HG03442 (cell line): ENCODE measurements at regions not wholly inside any gene's neighbourhood (a gene's known extent, or its start where the extent isn't known, plus 50 kb on each side); places are given as distances from the start of the nearest gene placed in this dataset.
A peak's percentile ranks its signal among the peaks of the same experiment; 100 is the strongest.
"Not testable (repeated sequence)": the region's sequence is repeated elsewhere in the genome, so short reads cannot be mapped to it uniquely, and the experiment has no call there.

ENCODE experiments used
- ATAC-seq: cut with Tn5 transposase; IDR thresholded peaks from one replicate; pipeline ENCODE4 v1.9.1; 2021; ENCODE audit warnings: mild to moderate bottlenecking, moderate library complexity; ENCODE audit not compliant: unreplicated experiment

DNA sequence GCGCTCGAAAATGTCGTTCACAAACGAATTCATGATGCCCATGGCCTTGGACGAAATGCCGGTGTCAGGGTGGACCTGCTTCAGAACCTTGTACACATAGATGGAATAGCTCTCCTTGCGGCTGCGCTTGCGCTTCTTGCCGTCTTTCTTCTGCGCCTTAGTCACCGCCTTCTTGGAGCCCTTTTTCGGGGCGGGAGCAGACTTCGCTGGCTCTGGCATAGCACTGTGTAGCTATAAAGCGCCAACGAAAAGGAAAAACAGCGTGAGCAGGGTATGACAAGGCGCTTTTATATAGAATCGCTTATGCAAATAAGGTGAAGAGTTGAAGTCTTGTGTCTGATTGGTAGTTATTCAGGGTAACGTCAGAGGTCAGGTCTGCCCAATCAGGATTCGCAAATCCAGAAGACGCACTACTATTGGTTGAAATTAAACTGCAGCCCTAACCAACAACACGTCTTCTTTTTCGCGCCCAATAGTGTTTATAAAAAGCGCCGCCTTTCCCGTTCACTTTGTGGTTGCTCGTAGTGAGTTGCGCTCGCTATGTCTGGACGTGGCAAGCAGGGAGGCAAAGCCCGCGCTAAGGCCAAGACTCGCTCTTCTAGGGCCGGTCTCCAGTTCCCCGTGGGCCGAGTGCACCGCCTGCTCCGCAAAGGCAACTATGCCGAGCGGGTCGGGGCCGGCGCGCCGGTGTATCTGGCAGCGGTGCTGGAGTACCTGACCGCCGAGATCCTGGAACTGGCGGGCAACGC is 114.8 kb upstream of the PRSS16 start:
- peak; percentile 74 for ATAC-seq

DNA sequence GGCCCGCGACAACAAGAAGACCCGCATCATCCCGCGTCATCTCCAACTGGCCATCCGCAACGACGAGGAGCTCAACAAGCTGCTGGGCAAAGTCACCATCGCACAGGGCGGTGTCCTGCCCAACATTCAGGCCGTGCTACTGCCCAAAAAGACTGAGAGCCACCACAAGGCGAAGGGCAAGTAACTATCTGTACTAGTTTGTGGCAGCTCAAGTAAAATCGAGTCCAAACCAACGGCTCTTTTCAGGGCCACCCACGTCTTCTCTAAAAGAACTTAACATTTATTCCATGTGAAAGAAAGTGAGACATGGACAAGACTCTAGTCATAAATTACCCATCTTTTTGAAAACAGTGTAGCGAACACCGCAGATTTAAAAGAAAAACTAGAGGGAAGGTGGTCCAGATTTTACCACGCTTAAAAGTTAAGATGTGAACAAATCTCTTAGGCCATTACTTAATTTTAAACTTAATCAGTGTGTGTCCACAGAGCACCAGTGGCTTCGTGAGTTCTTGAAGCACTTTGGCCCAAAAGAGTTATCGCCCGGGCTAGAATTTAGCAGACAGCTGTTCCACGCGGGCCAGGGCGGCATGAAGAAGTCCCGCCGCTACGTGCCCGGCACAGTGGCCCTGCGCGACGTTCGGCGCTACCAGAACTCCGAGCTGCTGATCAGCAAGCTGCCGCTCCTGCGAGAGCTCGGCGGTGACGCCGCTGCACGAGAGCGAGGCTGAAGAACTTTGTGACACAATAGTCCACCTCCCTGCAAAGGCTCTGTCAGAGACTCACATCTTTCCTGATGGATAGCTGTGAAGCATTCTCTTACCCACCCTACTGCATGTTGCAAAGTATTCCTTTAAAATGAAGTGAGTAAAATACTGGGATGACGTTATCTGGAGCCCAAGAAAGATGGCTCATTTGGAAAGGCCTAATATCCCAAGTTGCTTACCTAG is 113.9 kb upstream of the PRSS16 start:
- no peak for ATAC-seq

DNA sequence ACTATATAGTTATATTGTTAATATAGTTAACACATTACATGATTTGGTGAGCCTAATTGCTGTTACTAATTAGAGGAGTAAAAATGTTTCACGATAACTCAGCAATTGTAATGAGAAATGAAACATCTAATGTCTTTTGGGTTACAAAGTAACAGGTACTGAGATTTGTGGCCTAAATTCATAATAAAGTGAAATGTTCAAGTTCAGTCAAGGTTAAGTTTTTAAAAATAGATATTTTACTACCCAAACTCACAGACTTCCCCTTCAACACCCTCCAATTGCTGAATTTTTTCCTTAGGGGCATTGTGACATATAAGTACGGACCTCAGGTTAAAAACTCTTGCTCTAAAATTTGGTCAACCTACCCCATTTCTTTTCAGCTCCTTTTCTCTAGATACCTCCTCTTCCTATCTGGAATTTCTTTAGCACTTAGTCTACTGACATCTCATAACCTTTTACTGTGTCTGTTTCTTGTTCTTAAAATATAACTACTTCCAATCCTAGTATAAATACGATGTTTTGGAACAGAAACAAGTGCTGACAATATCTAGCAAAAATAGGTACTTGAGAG is 112.3 kb upstream of the PRSS16 start:
- no peak for ATAC-seq

DNA sequence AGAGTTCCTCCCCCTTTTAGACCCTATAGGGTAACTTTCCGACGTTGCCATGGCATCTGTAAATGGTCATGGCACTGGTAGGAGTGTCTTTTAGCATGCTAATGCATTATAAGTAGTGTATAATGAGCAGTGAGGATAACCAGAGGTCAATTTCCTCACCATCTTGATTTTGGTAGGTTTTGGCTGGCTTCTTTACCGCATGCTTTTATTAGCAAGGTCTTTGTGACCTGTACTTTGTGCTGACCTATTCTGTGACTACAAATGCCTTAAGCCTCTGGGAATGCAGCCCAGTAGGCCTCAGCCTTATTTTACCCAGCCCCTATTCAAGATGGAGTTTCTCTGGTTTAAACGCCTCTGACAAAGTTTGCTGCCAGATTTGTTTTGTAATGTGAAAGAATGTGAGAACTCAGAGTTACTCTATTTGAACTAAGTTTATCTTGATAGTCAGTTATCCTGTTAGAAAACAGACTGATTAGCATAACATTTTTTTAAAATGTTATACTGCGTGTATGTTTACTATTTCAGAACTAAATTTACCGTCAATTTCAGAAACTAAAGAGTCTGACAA is 111.3 kb upstream of the PRSS16 start:
- no peak for ATAC-seq

DNA sequence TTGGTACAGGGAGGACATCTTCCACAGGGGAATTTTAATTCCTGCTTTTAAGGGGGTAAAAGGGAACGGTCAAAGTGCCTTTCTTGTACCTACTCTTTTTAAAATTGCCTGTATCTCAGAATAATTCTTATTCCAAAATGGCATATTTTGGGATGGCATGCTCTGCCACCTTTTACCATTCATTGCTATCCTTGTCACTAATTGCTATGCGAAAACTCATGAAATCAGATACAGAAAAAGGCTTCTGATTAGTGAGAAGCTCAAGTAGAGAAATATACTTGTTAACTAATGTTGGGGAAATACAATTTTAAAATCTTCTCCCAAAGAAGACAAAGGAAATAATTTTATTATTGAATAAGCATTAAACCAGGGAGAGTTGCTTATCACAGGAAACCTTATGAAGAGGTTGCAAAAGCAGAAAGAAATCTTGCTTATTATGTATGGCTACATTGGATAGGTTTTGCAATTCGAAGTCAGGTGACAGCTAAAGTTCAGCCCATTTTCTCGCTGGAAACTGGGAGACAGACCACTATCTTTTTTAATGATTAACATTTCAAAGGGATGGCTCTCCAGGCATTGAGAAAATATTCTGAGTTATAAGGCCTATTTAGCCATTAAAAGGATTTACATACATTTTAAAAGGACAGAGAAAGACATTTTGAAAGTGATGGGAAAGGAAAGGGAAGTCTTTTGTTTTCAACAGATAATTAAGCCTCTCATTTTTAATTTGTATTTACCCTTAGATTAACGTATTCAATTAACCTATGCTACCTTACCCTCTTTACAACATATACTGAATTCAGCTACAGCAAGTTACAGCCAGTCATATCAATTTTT is 110.3 kb upstream of the PRSS16 start:
- ATAC-seq: no peak

DNA sequence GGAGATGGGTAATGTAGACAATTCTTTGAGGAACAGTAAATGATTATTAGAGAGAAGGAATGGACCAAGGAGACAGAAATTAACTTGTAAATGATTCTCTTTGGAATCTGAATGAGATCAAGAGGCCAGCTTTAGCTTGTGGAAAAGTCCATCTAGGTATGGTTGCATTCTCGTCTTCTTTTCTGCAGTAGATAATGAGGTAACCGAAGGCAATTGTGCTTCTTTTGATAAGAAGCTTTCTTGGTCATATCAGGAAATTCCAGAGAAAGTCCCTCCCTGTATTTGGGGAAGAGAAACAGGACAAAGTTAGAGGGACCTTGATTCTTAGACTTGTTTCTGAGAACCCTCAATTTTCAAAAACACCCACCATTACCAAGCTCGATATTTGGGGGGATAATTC is 109.1 kb upstream of the PRSS16 start:
- no peak for ATAC-seq

DNA sequence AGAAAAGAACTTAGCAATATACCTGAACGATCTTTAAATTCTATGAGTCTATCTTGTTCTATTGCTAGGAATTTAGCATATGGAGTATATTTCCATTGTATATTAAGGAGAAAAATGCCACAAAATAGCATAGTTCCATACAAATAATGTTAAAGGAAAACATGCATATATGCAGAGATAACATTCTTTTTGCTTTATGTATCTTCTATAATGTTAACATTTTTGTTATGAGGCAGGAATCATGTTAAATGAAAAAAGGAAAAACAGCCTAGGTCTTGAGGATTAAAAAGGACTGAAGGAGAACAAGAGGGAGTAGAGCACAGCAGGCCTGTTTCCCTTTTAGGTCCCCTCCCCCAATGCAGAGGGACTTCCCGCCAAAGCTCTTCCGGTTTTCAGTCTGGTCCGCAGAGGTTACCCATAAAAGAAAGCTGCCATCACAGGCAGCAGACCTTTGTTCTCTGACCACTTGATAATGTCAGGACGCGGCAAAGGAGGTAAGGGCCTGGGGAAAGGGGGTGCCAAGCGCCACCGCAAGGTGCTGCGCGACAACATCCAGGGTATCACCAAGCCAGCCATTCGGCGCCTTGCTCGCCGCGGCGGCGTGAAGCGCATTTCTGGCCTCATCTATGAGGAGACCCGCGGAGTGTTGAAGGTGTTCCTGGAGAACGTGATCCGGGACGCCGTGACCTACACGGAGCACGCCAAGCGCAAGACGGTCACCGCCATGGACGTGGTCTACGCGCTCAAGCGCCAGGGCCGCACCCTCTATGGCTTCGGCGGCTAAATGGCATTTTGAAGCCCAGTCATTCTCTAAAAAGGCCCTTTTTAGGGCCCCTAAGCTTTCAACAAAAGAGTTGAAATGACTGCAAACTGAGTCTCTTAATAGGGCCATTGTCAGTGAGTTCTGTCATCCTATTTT is 108.4 kb upstream of the PRSS16 start:
- peak; percentile 53 for ATAC-seq

DNA sequence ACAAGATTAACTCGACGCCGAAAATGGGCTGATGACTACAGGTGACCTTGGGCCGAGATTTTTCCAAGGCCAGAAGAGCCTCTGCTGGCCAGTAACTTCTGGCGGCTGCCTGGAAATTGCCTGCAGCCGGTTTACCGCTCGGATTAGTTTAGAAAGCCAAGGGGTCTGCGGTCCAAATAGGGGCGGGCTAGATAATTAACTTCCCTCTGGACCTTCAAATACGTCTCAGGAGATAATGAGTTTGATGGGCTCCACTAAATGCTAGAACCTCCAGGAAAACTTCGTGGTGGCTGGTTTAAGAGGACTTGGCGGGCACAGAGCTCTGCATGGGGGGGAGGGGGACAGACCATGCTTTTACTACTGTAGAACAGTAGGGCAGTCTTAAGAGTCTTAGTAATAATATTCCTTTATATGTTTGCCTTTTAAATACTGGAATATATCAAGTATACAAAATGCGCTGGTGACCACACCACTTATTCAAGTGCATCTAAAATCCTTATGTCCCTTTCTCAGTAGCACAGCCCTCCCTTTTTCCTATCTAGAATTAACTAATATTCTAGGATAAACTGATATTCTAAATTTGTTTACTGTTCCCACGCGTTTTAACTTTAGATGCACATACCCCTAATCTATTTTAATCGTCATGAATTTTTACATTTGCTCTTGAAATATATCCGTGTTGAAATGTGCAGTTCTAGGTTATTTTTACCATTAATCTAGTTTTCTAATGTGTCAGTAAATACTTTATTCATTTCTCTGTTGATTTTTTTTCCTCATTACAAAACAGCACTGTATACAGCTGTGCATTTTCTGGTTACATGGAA is 107.5 kb upstream of the PRSS16 start:
- peak; percentile 8 for ATAC-seq

DNA sequence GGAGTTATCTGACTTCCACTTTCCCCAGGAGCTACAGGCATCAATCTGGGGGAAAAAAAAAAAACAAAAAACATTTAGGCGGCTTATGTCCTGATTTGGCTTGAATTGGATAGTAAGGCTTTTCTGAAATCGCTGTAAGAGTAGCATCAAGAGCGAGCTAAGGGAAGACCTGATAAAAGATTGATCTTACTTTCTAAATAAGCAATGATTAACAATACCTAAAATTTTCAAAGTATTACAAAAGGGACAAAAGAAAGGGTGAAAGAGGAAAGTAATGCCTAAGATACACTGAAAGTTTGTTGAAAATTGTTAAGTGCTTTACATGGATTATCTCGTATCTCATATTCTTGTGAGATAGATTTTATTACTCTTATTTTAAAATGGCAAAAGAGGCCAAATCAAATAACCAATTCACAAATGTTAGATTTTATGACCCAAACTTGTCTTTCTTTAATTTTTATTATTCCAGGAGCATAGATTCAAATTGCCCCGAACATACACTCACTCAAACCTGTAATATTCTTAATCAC is 106.4 kb upstream of the PRSS16 start:
- no peak for ATAC-seq

DNA sequence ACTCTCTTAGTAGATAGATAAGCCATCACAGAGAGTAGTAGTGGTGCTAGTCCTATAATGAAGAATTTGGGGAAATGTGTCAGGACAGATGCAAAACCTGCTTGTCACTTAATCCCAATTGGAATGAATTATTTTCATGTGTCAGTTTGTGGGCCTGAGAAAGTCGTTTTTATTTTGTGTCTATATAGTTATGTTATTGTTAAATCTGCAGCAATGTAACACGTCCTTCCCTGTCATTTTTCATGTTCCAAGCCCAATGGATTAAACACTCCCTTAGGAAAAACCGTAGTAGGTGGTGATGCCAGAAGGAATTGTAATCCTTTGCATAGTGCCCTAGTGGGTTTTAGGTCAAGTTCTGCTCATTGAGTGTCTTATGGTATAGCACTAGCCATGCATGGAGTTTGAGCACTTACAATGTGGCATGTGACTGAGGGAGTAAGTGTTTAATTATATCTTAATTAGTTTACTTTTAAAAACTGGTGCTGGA is 105.9 kb upstream of the PRSS16 start:
- no peak for ATAC-seq

DNA sequence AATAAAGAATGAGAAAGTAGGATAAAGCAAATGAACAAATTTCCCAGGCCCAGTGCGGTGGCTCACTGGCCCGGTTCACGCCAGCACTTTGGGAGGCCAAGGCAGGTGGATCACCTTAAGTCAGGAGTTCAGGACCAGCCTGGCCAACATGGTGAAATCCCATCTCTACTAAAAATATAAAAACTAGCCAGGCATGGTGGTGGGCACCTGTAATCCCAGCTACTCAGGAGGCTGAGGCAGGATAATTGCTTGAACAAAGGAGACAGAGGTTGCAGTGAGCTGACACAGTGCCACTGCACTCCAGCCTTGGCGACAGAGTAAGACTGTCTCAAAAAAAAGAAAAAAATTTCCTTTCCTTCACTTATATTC is 104.5 kb upstream of the PRSS16 start:
- not testable (repeated sequence) for ATAC-seq

DNA sequence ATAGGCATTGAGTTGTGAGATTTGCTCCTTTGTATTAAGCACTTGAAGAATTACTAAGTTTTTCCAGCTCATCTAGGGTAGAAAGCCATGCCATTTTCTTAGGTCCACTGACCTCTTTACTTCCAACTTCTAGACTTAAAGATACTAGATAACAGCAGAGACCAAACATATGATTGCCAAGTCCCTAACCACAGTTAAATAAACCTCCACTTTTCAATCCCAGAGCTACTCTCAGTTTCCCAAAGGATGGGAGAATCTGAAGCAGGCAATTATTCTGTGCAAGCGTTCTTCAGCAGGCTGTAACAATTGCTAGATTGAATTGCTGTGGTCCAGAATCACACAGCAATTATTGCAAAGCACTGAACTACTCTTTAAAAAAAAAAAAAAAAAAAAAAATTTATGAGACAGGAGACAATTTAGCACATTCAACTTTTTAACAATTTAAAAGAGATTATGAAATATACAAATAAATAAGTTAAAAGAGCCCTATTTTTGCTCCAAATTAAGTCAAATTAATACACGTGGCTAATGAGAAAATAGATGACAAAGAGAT is 104.0 kb upstream of the PRSS16 start:
- no peak for ATAC-seq

DNA sequence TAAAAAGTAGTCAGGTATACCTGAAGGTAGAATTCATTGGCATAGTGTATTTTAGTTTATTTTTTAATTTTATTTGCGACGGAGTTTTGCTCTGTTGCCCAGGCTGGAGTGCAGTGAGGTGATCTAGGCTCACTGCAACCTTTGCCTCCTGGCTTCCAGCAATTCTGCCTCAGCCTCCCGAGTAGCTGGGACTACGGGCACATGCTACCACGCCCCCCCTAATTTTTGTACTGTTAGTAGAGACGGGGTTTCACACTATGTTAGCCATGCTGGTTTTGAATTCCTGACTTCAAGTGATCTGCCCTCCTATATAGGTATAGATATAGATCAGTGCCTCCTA is 102.8 kb upstream of the PRSS16 start:
- no peak for ATAC-seq

DNA sequence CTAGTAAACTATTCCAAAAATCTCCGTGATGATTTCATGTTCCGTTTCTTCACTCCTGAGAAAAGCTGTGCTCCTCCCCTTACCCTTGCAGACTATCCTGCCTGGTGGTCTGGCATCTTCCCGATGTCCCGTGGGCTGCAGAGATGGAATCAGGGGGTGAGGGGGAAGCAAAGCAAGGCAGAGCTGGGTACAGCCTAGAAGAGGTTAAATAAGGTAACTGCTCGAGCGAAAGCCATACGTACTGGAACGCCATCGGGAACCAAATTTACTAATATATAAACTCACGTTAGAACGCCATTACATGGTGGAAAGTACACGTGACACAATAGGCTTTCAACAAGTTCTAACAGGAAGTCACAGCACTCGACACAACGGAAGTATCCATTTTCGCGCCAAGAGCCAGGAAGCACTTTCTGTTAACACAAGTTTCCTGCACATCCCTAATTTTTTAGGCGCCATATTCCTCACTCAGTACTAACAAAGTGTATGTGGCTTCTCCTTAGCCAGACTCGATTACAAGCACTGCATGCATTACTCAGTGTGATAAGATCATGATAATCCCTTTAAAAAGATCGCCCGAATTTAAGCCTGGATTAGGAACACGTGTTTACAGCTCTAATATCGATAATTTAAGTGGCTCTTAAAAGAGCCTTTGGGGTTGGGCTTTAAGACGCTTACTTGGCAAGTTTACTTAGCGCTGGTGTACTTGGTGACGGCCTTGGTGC is 101.6 kb upstream of the PRSS16 start:
- ATAC-seq: no peak

DNA sequence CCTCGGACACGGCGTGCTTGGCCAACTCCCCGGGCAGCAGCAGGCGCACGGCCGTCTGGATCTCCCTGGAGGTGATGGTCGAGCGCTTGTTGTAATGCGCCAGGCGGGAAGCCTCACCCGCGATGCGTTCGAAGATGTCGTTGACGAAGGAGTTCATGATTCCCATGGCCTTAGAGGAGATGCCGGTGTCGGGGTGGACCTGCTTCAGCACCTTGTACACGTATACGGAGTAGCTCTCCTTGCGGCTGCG is 101.1 kb upstream of the PRSS16 start:
- not testable (repeated sequence) for ATAC-seq

DNA sequence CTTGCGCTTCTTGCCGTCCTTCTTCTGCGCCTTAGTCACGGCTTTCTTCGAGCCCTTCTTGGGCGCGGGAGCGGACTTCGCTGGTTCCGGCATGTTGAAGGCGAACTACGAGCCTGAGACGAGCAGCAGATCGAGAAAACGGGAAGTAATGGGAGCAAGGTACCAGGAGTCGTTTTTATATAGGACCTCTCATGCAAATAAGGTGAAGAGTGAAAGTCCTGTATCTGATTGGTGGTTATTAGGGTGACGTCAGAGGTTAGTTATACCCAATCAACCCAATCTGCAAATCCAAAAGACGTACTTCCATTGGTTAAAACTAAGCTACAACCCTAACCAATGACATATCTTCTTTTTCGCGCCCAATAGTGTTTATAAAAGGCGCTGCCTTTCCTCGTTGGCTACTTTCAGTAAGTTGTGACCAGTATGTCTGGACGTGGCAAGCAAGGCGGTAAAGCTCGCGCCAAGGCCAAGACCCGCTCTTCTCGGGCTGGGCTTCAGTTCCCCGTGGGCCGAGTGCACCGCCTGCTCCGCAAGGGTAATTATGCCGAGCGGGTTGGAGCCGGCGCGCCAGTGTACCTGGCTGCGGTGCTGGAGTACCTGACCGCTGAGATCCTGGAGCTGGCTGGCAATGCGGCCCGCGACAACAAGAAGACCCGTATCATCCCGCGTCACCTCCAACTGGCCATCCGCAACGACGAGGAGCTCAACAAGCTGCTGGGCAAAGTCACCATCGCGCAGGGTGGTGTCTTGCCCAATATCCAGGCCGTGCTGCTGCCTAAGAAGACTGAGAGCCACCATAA is 100.6 kb upstream of the PRSS16 start:
- peak; percentile 74 for ATAC-seq

DNA sequence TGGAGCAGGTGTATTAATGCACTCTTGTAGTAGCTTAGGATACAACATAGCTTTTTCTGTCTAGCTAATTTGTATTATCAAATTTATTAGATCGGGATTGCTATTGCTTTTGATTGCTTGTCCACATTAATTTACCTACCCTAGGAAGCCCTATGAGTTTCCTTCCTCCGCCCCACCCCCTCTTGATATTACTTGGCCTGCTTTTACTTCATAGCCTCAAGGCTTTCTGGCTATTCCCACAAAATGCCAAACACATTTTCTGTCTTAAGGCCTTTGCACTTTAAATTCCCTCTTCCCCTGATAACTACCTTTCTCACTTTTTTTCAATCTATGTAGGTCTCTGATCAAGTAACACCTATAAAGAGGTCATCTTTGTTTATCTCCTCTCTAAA is 99.1 kb upstream of the PRSS16 start:
- ATAC-seq: no peak
